Mesodermal cell (in vitro differentiated cells): ENCODE measurements at regions not wholly inside any gene's neighbourhood (a gene's known extent, or its start where the extent isn't known, plus 50 kb on each side); places are given as distances from the start of the nearest gene placed in this dataset.

Experiments used
- H3K27ac ChIP-seq: 2 replicates; pipeline ENCODE4 v1.7.0; 2013; ENCODE audit warnings: mild to moderate bottlenecking, low read depth, low read length, moderate library complexity; ENCODE audit not compliant: severe bottlenecking
- H3K36me3 ChIP-seq: 2 replicates; pipeline ENCODE4 v1.7.1; 2013; ENCODE audit warnings: mild to moderate bottlenecking, low read length, moderate library complexity; ENCODE audit not compliant: control insufficient read depth, insufficient read depth
- H3K4me1 ChIP-seq: one replicate; pipeline ENCODE4 v1.7.1; 2013; ENCODE audit warnings: mild to moderate bottlenecking, low read length; ENCODE audit not compliant: insufficient read depth, control insufficient read depth, poor library complexity, severe bottlenecking
- H3K4me3 ChIP-seq: 2 replicates; pipeline ENCODE4 v1.7.0; 2013; ENCODE audit warnings: low read length, control low read depth, mild to moderate bottlenecking; ENCODE audit not compliant: insufficient read depth, poor library complexity, severe bottlenecking; ENCODE audit errors: extremely low read depth
- H3K9me3 ChIP-seq: 2 replicates; pipeline ENCODE4 v1.7.1; 2013; ENCODE audit warnings: mild to moderate bottlenecking, low read length, moderate library complexity; ENCODE audit not compliant: control insufficient read depth
- WGBS, 2 experiments: methylation state at CpG; one replicate each; pipeline ENCODE4 v1.1.5; 2013; ENCODE audit warnings: missing lambda C conversion rate in 2 of 2; ENCODE audit not compliant: insufficient coverage in 2 of 2; 5-methylcytosine and 5-hydroxymethylcytosine counted together

GRCh38 chr18:37769826-37770225 is 204.2 kb upstream of the CELF4 start:
- no peaks in the 10 kb centered on the region for H3K36me3 ChIP-seq
- WGBS, 2 experiments = 100% methylated on average over 1 of the region's 1 CpG; no CpG with 5 or more reads in 1 of the 2 experiments
- H3K4me3 ChIP-seq = no peak overlapping the region
- no peaks in the 10 kb centered on the region for H3K4me1 ChIP-seq
- H3K9me3 ChIP-seq = no peaks in the 10 kb centered on the region
- H3K27ac ChIP-seq = no peak overlapping the region

GRCh38 chr18:37764541-37765288 is 199.1 kb upstream of the CELF4 start:
- Histone ChIP-seq H3K36me3 (no peaks in the 10 kb centered on the region), H3K4me1 (no peaks in the 10 kb centered on the region), H3K9me3 (no peaks in the 10 kb centered on the region), H3K27ac (no peak overlapping the region), H3K4me3 (no peak overlapping the region)
- 81 to 91% methylated on average over 4 to 7 of the region's 8 CpGs for WGBS, 2 experiments

GRCh38 chr18:37762076-37762621 is 196.6 kb upstream of the CELF4 start:
- no peaks in the 10 kb centered on the region for H3K4me1 ChIP-seq
- no peak overlapping the region for H3K27ac ChIP-seq
- 100% methylated on average over 1 to 4 of the region's 6 CpGs for WGBS, 2 experiments

DNA sequence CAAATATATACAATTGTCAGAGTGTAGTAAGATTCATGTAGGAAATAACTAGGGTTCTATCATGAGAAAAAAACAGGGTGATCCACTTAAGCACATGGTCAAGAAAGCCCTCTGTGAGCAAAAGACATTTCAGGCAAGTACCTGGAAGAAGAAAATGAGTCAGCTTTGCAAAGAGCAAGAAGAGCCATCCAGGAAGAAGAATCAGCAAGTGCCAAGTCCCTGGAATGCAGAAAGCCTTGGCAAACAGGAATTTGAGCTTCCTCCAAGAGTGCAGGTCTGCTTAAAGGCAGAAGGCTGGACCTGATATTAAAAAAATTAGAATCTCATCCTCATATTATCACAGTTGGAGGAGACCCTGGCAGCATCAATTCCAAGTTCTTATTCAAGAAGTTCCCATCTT is 188.5 kb upstream of the CELF4 start:
- H3K36me3 ChIP-seq = no peaks in the 10 kb centered on the region
- no peaks in the 10 kb centered on the region for H3K9me3 ChIP-seq
- no peak overlapping the region for H3K4me3 ChIP-seq
- H3K27ac ChIP-seq = no peak overlapping the region
- no peaks in the 10 kb centered on the region for H3K4me1 ChIP-seq

More at GRCh38 chr18:37762076-37762621, 196.6 kb upstream of the CELF4 start:
- no peaks in the 10 kb centered on the region for H3K36me3 ChIP-seq
- no peaks in the 10 kb centered on the region for H3K9me3 ChIP-seq
- H3K4me3 ChIP-seq = no peak overlapping the region

DNA sequence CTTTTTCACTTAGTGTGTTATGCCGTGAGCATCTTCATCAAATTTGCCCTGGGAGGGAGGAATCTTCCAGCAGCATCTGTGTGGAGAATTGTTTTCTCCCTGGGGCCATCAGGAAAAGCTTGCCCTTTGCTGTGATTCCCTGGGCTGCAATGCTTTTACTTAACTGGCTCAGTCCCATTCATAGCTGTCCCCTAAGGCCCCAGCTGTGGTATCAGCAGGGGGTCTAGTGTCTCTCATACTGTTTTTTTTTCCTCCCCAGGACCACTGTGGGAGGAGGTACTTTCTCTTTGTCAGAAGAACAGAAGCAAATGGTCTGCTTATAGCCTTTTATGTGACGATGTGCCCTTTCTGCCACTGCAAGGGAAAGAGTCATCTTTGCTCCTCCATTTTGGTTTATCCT is 176.8 kb upstream of the CELF4 start:
- 33 to 43% methylated on average over 1 of the region's 2 CpGs for WGBS, 2 experiments
- H3K36me3 ChIP-seq = no peaks in the 10 kb centered on the region
- H3K27ac ChIP-seq = no peak overlapping the region
- no peaks in the 10 kb centered on the region for H3K4me1 ChIP-seq
- no peak overlapping the region for H3K4me3 ChIP-seq
- H3K9me3 ChIP-seq = no peaks in the 10 kb centered on the region

DNA sequence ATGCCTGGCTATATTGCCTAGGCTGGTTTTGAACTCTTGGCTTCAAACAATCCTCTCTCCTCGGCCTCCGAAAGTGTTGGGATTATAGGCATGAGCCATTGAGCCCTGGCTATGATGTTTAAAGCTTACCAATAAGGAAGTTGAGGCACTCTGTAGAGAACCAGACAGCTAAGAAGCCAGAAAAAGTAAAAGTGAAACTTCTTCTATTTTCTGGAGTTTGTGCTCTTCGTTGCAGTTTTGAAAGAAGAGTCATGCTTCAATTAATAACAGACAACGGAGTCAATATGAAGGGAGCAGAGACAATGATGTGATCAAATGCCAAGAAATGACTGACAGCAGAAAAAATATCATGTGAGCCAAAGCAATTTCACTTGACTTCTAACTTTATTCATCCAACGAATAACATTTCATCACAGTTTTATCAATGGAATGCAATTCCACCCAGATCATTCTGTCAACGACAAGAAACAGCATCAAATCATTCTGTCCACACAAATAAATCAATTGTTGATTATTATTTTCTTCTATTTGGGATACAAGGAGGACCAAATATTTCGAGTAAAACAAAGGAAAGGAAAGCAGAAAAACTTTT is 175.5 kb upstream of the CELF4 start:
- WGBS, 2 experiments = 82 to 91% methylated on average over 4 to 5 of the region's 7 CpGs

GRCh38 chr18:37734406-37734805 is 168.8 kb upstream of the CELF4 start:
- WGBS, 2 experiments = 74 to 86% methylated on average over 3 of the region's 4 CpGs

More for the DNA sequence above, 175.5 kb upstream of the CELF4 start:
- H3K4me3 ChIP-seq = no peak overlapping the region
- no peaks in the 10 kb centered on the region for H3K36me3 ChIP-seq
- no peak overlapping the region for H3K27ac ChIP-seq
- H3K4me1 ChIP-seq = no peaks in the 10 kb centered on the region
- H3K9me3 ChIP-seq = no peaks in the 10 kb centered on the region

GRCh38 chr18:37729716-37730115 is 164.1 kb upstream of the CELF4 start:
- Histone ChIP-seq H3K4me1 (no peaks in the 10 kb centered on the region), H3K27ac (no peak overlapping the region), H3K4me3 (no peak overlapping the region), H3K36me3 (no peaks in the 10 kb centered on the region), H3K9me3 (no peaks in the 10 kb centered on the region)
- 90 to 93% methylated on average over 3 to 4 of the region's 5 CpGs for WGBS, 2 experiments

More at GRCh38 chr18:37734406-37734805, 168.8 kb upstream of the CELF4 start:
- Histone ChIP-seq H3K4me1 (no peaks in the 10 kb centered on the region), H3K36me3 (no peaks in the 10 kb centered on the region), H3K4me3 (no peak overlapping the region), H3K9me3 (no peaks in the 10 kb centered on the region), H3K27ac (no peak overlapping the region)

- peaks cover 3% of the 10 kb centered on the region for H3K4me1 ChIP-seq
- no peak overlapping the region for H3K27ac ChIP-seq
- H3K4me3 ChIP-seq = no peak overlapping the region
- 100% methylated on average over 2 to 3 of the region's 4 CpGs for WGBS, 2 experiments
- no peaks in the 10 kb centered on the region for H3K9me3 ChIP-seq
- H3K36me3 ChIP-seq = no peaks in the 10 kb centered on the region
Measured at GRCh38 chr18:37724206-37724605, 158.6 kb upstream of the CELF4 start.

GRCh38 chr18:37721544-37722522 is 156.2 kb upstream of the CELF4 start:
- Histone ChIP-seq H3K27ac (peak overlapping the region; percentile 29), H3K9me3 (no peaks in the 10 kb centered on the region), H3K4me1 (peaks cover 3% of the 10 kb centered on the region), H3K36me3 (no peaks in the 10 kb centered on the region), H3K4me3 (no peak overlapping the region)
- 83 to 89% methylated on average over 5 to 8 of the region's 11 CpGs for WGBS, 2 experiments
